ENCODE measurements at regions not wholly inside any gene's neighbourhood (a gene's known extent, or its start where the extent isn't known, plus 50 kb on each side); places are given as distances from the start of the nearest gene placed in this dataset.

- TF ChIP-seq CTCF (IDR thresholded peaks at IDR 0.05) (no peak), REST (IDR thresholded peaks at IDR 0.05; ENCODE audit: insufficient read depth in 1 of 2, low read depth in 2 of 2, low read length in 1 of 2) (no peak), POLR2AphosphoS5 (IDR thresholded peaks at IDR 0.05; ENCODE audit: low read depth, low read length) (no peak)
These were observed 301.0 kb upstream of the KCNN2 start for GRCh38 chr5:114060866-114061265.

Measured in Panc1 (cell line).